Spleen (tissue), 11 donors: ENCODE measurements at regions not wholly inside any gene's neighbourhood (a gene's known extent, or its start where the extent isn't known, plus 50 kb on each side); places are given as distances from the start of the nearest gene placed in this dataset.
"Not testable (repeated sequence)": the region's sequence is repeated elsewhere in the genome, so short reads cannot be mapped to it uniquely, and the experiment has no call there.

Experiments
- DNase-seq: peaks from one replicate; pipeline ENCODE4 v3.0.0-alpha.2; 2020
- H3K27ac ChIP-seq, 8 donors: fragments of 200-600 bp; sonication (generic) in 7 of 8; 1 replicate in 4 of 8; 2 replicates in 4 of 8; pipeline versions ENCODE4 v1.5.0 to v1.8.0; 2016 to 2021; ENCODE audit warnings: inconsistent platforms in 4 of 8, mild to moderate bottlenecking in 4 of 8, moderate library complexity in 1 of 8
- H3K27me3 ChIP-seq, 7 donors: fragments of 200-600 bp; sonication (generic) in 6 of 7; replicated peaks in 1 of 7; 1 replicate in 4 of 7; 2 replicates in 3 of 7; pipeline versions ENCODE4 v1.5.0 to v1.8.0; 2016 to 2021; ENCODE audit warnings: inconsistent platforms in 3 of 7, mild to moderate bottlenecking in 1 of 7
- H3K36me3 ChIP-seq, 6 donors: fragments of 200-600 bp; sonication (generic) in 5 of 6; 1 replicate in 4 of 6; 2 replicates in 2 of 6; pipeline versions ENCODE4 v1.5.0 to v1.8.0; 2016 to 2021; ENCODE audit warnings: inconsistent platforms in 2 of 6
- H3K4me1 ChIP-seq, 6 donors: fragments of 200-600 bp; sonication (generic) in 5 of 6; 1 replicate in 3 of 6; 2 replicates in 3 of 6; pipeline versions ENCODE4 v1.5.0 to v1.8.0; 2016 to 2021; ENCODE audit warnings: inconsistent platforms in 3 of 6
- H3K4me3 ChIP-seq, 8 donors: fragments of 200-600 bp; sonication (generic) in 7 of 8; 1 replicate in 4 of 8; 2 replicates in 4 of 8; pipeline versions ENCODE4 v1.5.0 to v1.8.0; 2016 to 2021; ENCODE audit warnings: inconsistent platforms in 4 of 8, mild to moderate bottlenecking in 4 of 8, moderate library complexity in 2 of 8
- H3K9me3 ChIP-seq, 8 donors: fragments of 200-600 bp; sonication (generic) in 7 of 8; 1 replicate in 4 of 8; 2 replicates in 4 of 8; pipeline versions ENCODE4 v1.5.0 to v1.8.0; 2016 to 2021; ENCODE audit warnings: inconsistent platforms in 4 of 8
- CTCF ChIP-seq, 11 experiments: fragments of 200-600 bp in 7 of 11; fragments of 450-650 bp in 4 of 11; sonication (generic) in 4 of 11; IDR thresholded peaks in 8 of 11; conservative IDR thresholded peaks in 3 of 11; 1 replicate in 7 of 11; 2 replicates in 4 of 11; pipeline versions ENCODE4 v1.4.0 to v1.8.0; 2016 to 2021; ENCODE audit warnings: antibody characterized with exemption in 11 of 11, inconsistent platforms in 4 of 11, mild to moderate bottlenecking in 1 of 11
- POLR2A ChIP-seq, 3 donors: fragments of 450-650 bp; IDR thresholded peaks; one replicate each; pipeline ENCODE4 v1.5.1; 2017; ENCODE audit warnings: antibody characterized with exemption in 3 of 3, mild to moderate bottlenecking in 1 of 3
- POLR2AphosphoS5 ChIP-seq, 3 donors: sonication (generic); formaldehyde crosslinking; IDR thresholded peaks; one replicate each; pipeline ENCODE4 v1.5.1; 2017; ENCODE audit warnings: antibody characterized with exemption in 3 of 3
- WGBS, 5 donors: extraction: QIAGEN DNeasy Blood & Tissue Kit in 3 of 5; methylation state at CpG; one replicate each; pipeline versions ENCODE4 v1.1.5 to v1.1.7; 2013 to 2018; 5-methylcytosine and 5-hydroxymethylcytosine counted together
- intact Hi-C: fragments of 100-400 bp; cut with DNase I; formaldehyde crosslinking; loops from one replicate; pipeline ENCODE4 v1.15.0; 2023; ENCODE audit warnings: low total_unique reads
- donor health status: healthy with polysubstance abuse.
- donor health status: DM: no; HTN: no; CAD: no; lungs with moderate emphysema.
- donor health status: DM: no; HTN: no; CAD: no.
- donor health status: Bipolar disorder and iron deficiency.
- donor health status: healthy.
- donor health status: DM: no; HTN: no; CAD: no.
- donor health status: DM: yes; HTN: yes; CAD: no.

- TF ChIP-seq CTCF (IDR thresholded peaks at IDR 0.05 in 8 of 11, conservative IDR thresholded peaks at IDR 0.05 in 3 of 11) (no peak), POLR2A (IDR thresholded peaks at IDR 0.05) (no peak), POLR2AphosphoS5 (IDR thresholded peaks at IDR 0.05) (no peak)
- Histone ChIP-seq H3K4me3 (no peak overlapping the region), H3K9me3 (peaks cover 0 to 4% (median 0%) of the 10 kb centered on the region in 8 donors), H3K36me3 (no peaks in the 10 kb centered on the region), H3K27me3 (no peaks in the 10 kb centered on the region), H3K27ac (no peak overlapping the region), H3K4me1 (no peaks in the 10 kb centered on the region)
- intact Hi-C loops = no loop called here
- 81 to 94% (median 90%) methylated on average over 5 of the region's 5 CpGs for WGBS, 5 donors
- DNase-seq = no peak
Observed at GRCh38 chr11:69587454-69588090, 53.4 kb upstream of the CCND1 start.

- no peak for DNase-seq
- H3K27ac ChIP-seq = no peak overlapping the region
- intact Hi-C loops = no loop called here
- no peak for TF ChIP-seq POLR2AphosphoS5 (IDR thresholded peaks at IDR 0.05)
- no peak for TF ChIP-seq POLR2A (IDR thresholded peaks at IDR 0.05)
- TF ChIP-seq CTCF (IDR thresholded peaks at IDR 0.05 in 8 of 11, conservative IDR thresholded peaks at IDR 0.05 in 3 of 11) = no peak
- H3K27me3 ChIP-seq = no peaks in the 10 kb centered on the region
- peaks cover 0 to 4% (median 0%) of the 10 kb centered on the region in 8 donors for H3K9me3 ChIP-seq
- H3K4me1 ChIP-seq = no peaks in the 10 kb centered on the region
- H3K36me3 ChIP-seq = no peaks in the 10 kb centered on the region
- 63 to 86% (median 81%) methylated on average over 5 of the region's 5 CpGs for WGBS, 5 donors
- no peak overlapping the region for H3K4me3 ChIP-seq
Observed at GRCh38 chr11:69588270-69588669, 52.7 kb upstream of the CCND1 start.

GRCh38 chr11:69590088-69590487 is 50.9 kb upstream of the CCND1 start:
- WGBS, 5 donors = 93 to 100% (median 95%) methylated on average over 1 of the region's 1 CpG
- intact Hi-C loops, H3K4me1 ChIP-seq, H3K9me3 ChIP-seq, H3K27me3 ChIP-seq, H3K36me3 ChIP-seq, H3K4me3 ChIP-seq, DNase-seq, H3K27ac ChIP-seq: not testable (repeated sequence)
